ENCODE measurements at regions not wholly inside any gene's neighbourhood (a gene's known extent, or its start where the extent isn't known, plus 50 kb on each side); places are given as distances from the start of the nearest gene placed in this dataset.
"Not testable (repeated sequence)": the region's sequence is repeated elsewhere in the genome, so short reads cannot be mapped to it uniquely, and the experiment has no call there.

- H3K4me3 ChIP-seq, result no peak overlapping the region
- 36 to 60% methylated on average over 1 of the region's 1 CpG for WGBS, 2 donors (ENCODE audit: low coverage in 1 of 2)
- H3K27ac ChIP-seq, result no peak overlapping the region
- H3K36me3 ChIP-seq, result no peaks in the 10 kb centered on the region
- ATAC-seq, result no peak
- no peaks in the 10 kb centered on the region for H3K9me3 ChIP-seq
- no peaks in the 10 kb centered on the region for H3K27me3 ChIP-seq
- no peak for TF ChIP-seq CTCF (IDR thresholded peaks at IDR 0.05)
- H3K4me1 ChIP-seq, result no peaks in the 10 kb centered on the region
These were observed 603.7 kb upstream of the CAMK1G start for GRCh38 chr1:208979776-208980175.

- Histone ChIP-seq H3K36me3 (no peaks in the 10 kb centered on the region), H3K27ac (no peak overlapping the region), H3K4me1 (no peaks in the 10 kb centered on the region), H3K9me3 (no peaks in the 10 kb centered on the region), H3K4me3 (no peak overlapping the region), H3K27me3 (no peaks in the 10 kb centered on the region)
- 16 to 39% methylated on average over 1 of the region's 1 CpG for WGBS, 2 donors (ENCODE audit: low coverage in 1 of 2)
- TF ChIP-seq CTCF (IDR thresholded peaks at IDR 0.05) (no peak), POLR2AphosphoS5 (IDR thresholded peaks at IDR 0.05) (no peak), POLR2A (IDR thresholded peaks at IDR 0.05) (no peak), EP300 (IDR thresholded peaks at IDR 0.05) (no peak)
- no peak for ATAC-seq
These were observed 602.9 kb upstream of the CAMK1G start for GRCh38 chr1:208980605-208981004.

GRCh38 chr1:208985231-208985630 lies 598.3 kb upstream of the CAMK1G start:
- Histone ChIP-seq H3K9me3 (no peaks in the 10 kb centered on the region), H3K27ac (no peak overlapping the region), H3K36me3 (no peaks in the 10 kb centered on the region), H3K4me3 (no peak overlapping the region), H3K27me3 (no peaks in the 10 kb centered on the region), H3K4me1 (no peaks in the 10 kb centered on the region)
- TF ChIP-seq EP300 (IDR thresholded peaks at IDR 0.05), result no peak
- 18 to 67% methylated on average over 1 of the region's 1 CpG for WGBS, 2 donors (ENCODE audit: low coverage in 1 of 2)
- ATAC-seq, result no peak

- 6 to 11% methylated on average over 3 of the region's 3 CpGs for WGBS, 2 donors (ENCODE audit: low coverage in 1 of 2)
- ATAC-seq, result peak; percentile 41
- no peak for TF ChIP-seq EP300 (IDR thresholded peaks at IDR 0.05)
- no peak for TF ChIP-seq POLR2A (IDR thresholded peaks at IDR 0.05)
- no peak for TF ChIP-seq POLR2AphosphoS5 (IDR thresholded peaks at IDR 0.05)
- TF ChIP-seq CTCF (IDR thresholded peaks at IDR 0.05), result no peak
- H3K27ac ChIP-seq, result peak overlapping the region in 2 of 4 donors; percentile 12 to 47
- no peaks in the 10 kb centered on the region for H3K4me1 ChIP-seq
- peaks cover 0 to 8% (median 0%) of the 10 kb centered on the region in 3 donors for H3K9me3 ChIP-seq
- no peaks in the 10 kb centered on the region for H3K36me3 ChIP-seq
- H3K27me3 ChIP-seq, result no peaks in the 10 kb centered on the region
- H3K4me3 ChIP-seq, result peak overlapping the region; percentile 30 to 36
These were observed 594.7 kb upstream of the CAMK1G start for GRCh38 chr1:208988811-208989222.

- H3K9me3 ChIP-seq, result peaks cover 0 to 8% (median 0%) of the 10 kb centered on the region in 3 donors
- ATAC-seq, result no peak
- no peaks in the 10 kb centered on the region for H3K4me1 ChIP-seq
- no peaks in the 10 kb centered on the region for H3K36me3 ChIP-seq
- TF ChIP-seq EP300 (IDR thresholded peaks at IDR 0.05) (no peak), POLR2AphosphoS5 (IDR thresholded peaks at IDR 0.05) (no peak), CTCF (IDR thresholded peaks at IDR 0.05) (no peak), POLR2A (IDR thresholded peaks at IDR 0.05) (no peak)
- WGBS, 2 donors (ENCODE audit: low coverage in 1 of 2), result 82 to 90% methylated on average over 1 to 2 of the region's 2 CpGs
- no peak overlapping the region for H3K27ac ChIP-seq
- H3K27me3 ChIP-seq, result no peaks in the 10 kb centered on the region
- H3K4me3 ChIP-seq, result no peak overlapping the region
These were observed 593.1 kb upstream of the CAMK1G start for GRCh38 chr1:208990456-208990855.

GRCh38 chr1:208997053-208997452 lies 586.5 kb upstream of the CAMK1G start:
- H3K27me3 ChIP-seq, ATAC-seq, H3K4me1 ChIP-seq, H3K4me3 ChIP-seq, H3K27ac ChIP-seq, H3K36me3 ChIP-seq, H3K9me3 ChIP-seq: not testable (repeated sequence)
- WGBS, 2 donors (ENCODE audit: low coverage in 1 of 2), result 46 to 50% methylated on average over 2 of the region's 2 CpGs
